CD4-positive, CD25-positive, alpha-beta regulatory T cell (primary cell): ENCODE measurements at regions not wholly inside any gene's neighbourhood (a gene's known extent, or its start where the extent isn't known, plus 50 kb on each side); places are given as distances from the start of the nearest gene placed in this dataset.
"Not testable (repeated sequence)": the region's sequence is repeated elsewhere in the genome, so short reads cannot be mapped to it uniquely, and the experiment has no call there.

ENCODE experiments used
- ATAC-seq, 2 donors: fragments of 150-1000 bp; cut with Tn5 transposase; one replicate each; pipeline ENCODE4 v1.10.0; 2021; ENCODE audit warnings: low read depth in 2 of 2, moderate number of reproducible peaks in 2 of 2, moderate library complexity in 1 of 2
- DNase-seq, 3 donors: peaks; one replicate each; pipeline versions ENCODE4 v3.0.0 to v3.0.0-alpha.2; 2012 to 2022; ENCODE audit warnings: mixed read lengths in 1 of 3
- H3K27ac ChIP-seq: one replicate; pipeline ENCODE4 v1.7.0; 2013; ENCODE audit warnings: mild to moderate bottlenecking, low read length; ENCODE audit not compliant: insufficient read depth, poor library complexity, severe bottlenecking
- H3K27me3 ChIP-seq: one replicate; pipeline ENCODE4 v1.7.0; 2013; ENCODE audit warnings: low read length; ENCODE audit not compliant: control insufficient read depth, insufficient read depth
- H3K36me3 ChIP-seq: one replicate; pipeline ENCODE4 v1.7.0; 2013; ENCODE audit warnings: mild to moderate bottlenecking, low read length, moderate library complexity; ENCODE audit not compliant: control insufficient read depth, insufficient read depth
- H3K4me1 ChIP-seq: 2 replicates; pipeline ENCODE4 v1.7.0; 2013; ENCODE audit warnings: mild to moderate bottlenecking, low read length; ENCODE audit not compliant: insufficient read depth, control insufficient read depth, poor library complexity, severe bottlenecking
- H3K4me3 ChIP-seq: one replicate; pipeline ENCODE4 v1.7.0; 2013; ENCODE audit warnings: low read depth, mild to moderate bottlenecking, low read length, moderate library complexity
- H3K9me3 ChIP-seq, 2 experiments: 1 replicate in 1 of 2; 2 replicates in 1 of 2; pipeline ENCODE4 v1.7.0; 2013; ENCODE audit warnings: low read length in 2 of 2, mild to moderate bottlenecking in 1 of 2, moderate library complexity in 1 of 2; ENCODE audit not compliant: control insufficient read depth in 2 of 2
- H3K27ac Mint-ChIP-seq, 3 donors: one replicate each; pipeline ENCODE4 v1.8.0; 2020 to 2022; ENCODE audit warnings: mild to moderate bottlenecking in 3 of 3, mixed read lengths in 3 of 3, moderate library complexity in 2 of 3
- H3K27me3 Mint-ChIP-seq: one replicate; pipeline ENCODE4 v1.8.0; 2022; ENCODE audit warnings: mild to moderate bottlenecking, mixed read lengths
- H3K36me3 Mint-ChIP-seq: one replicate; pipeline ENCODE4 v1.8.0; 2020; ENCODE audit warnings: mixed read lengths
- H3K4me1 Mint-ChIP-seq, 4 donors: one replicate each; pipeline ENCODE4 v1.8.0; 2020 to 2022; ENCODE audit warnings: mixed read lengths in 4 of 4, mild to moderate bottlenecking in 1 of 4
- H3K4me3 Mint-ChIP-seq, 4 donors: one replicate each; pipeline ENCODE4 v1.8.0; 2020 to 2022; ENCODE audit warnings: mild to moderate bottlenecking in 4 of 4, mixed read lengths in 4 of 4, moderate library complexity in 3 of 4
- H3K9me3 Mint-ChIP-seq, 7 donors: one replicate each; pipeline ENCODE4 v1.8.0; 2020 to 2022; ENCODE audit warnings: mixed read lengths in 7 of 7, mild to moderate bottlenecking in 3 of 7, moderate library complexity in 2 of 7

- not testable (repeated sequence) for H3K27ac Mint-ChIP-seq, H3K9me3 ChIP-seq, H3K27me3 ChIP-seq, ATAC-seq, H3K36me3 Mint-ChIP-seq, H3K27me3 Mint-ChIP-seq, DNase-seq, H3K9me3 Mint-ChIP-seq, H3K4me1 ChIP-seq, H3K4me1 Mint-ChIP-seq, H3K4me3 Mint-ChIP-seq, H3K4me3 ChIP-seq, H3K36me3 ChIP-seq, H3K27ac ChIP-seq
These were observed 133.6 kb downstream of the TNFRSF13B start for GRCh38 chr17:16838287-16838686.

- not testable (repeated sequence) for H3K27ac ChIP-seq, H3K9me3 Mint-ChIP-seq, H3K4me3 Mint-ChIP-seq, H3K36me3 Mint-ChIP-seq, H3K27me3 Mint-ChIP-seq, DNase-seq, H3K4me1 ChIP-seq, ATAC-seq, H3K4me1 Mint-ChIP-seq, H3K36me3 ChIP-seq, H3K27ac Mint-ChIP-seq, H3K27me3 ChIP-seq, H3K4me3 ChIP-seq, H3K9me3 ChIP-seq
These were observed 134.3 kb downstream of the TNFRSF13B start for GRCh38 chr17:16837468-16838266.

GRCh38 chr17:16836315-16836915 lies 135.5 kb downstream of the TNFRSF13B start:
- not testable (repeated sequence) for H3K4me3 Mint-ChIP-seq, H3K36me3 ChIP-seq, H3K27ac ChIP-seq, H3K9me3 Mint-ChIP-seq, H3K27me3 ChIP-seq, H3K4me3 ChIP-seq, ATAC-seq, H3K4me1 Mint-ChIP-seq, H3K9me3 ChIP-seq, H3K36me3 Mint-ChIP-seq, H3K27me3 Mint-ChIP-seq, DNase-seq, H3K27ac Mint-ChIP-seq, H3K4me1 ChIP-seq

GRCh38 chr17:16833517-16833916 lies 138.4 kb downstream of the TNFRSF13B start:
- H3K27me3 ChIP-seq, H3K27ac ChIP-seq, H3K9me3 Mint-ChIP-seq, ATAC-seq, H3K4me3 Mint-ChIP-seq, DNase-seq, H3K4me1 Mint-ChIP-seq, H3K27me3 Mint-ChIP-seq, H3K4me3 ChIP-seq, H3K4me1 ChIP-seq, H3K36me3 Mint-ChIP-seq, H3K9me3 ChIP-seq, H3K36me3 ChIP-seq, H3K27ac Mint-ChIP-seq: not testable (repeated sequence)

GRCh38 chr17:16832853-16833252 lies 139.1 kb downstream of the TNFRSF13B start:
- not testable (repeated sequence) for H3K27me3 ChIP-seq, H3K27me3 Mint-ChIP-seq, H3K9me3 Mint-ChIP-seq, H3K4me1 ChIP-seq, H3K27ac ChIP-seq, DNase-seq, ATAC-seq, H3K9me3 ChIP-seq, H3K36me3 ChIP-seq, H3K4me3 Mint-ChIP-seq, H3K36me3 Mint-ChIP-seq, H3K4me3 ChIP-seq, H3K4me1 Mint-ChIP-seq, H3K27ac Mint-ChIP-seq

- H3K27ac Mint-ChIP-seq, ATAC-seq, H3K4me3 ChIP-seq, H3K36me3 ChIP-seq, H3K36me3 Mint-ChIP-seq, H3K9me3 ChIP-seq, DNase-seq, H3K4me3 Mint-ChIP-seq, H3K27ac ChIP-seq, H3K9me3 Mint-ChIP-seq, H3K27me3 ChIP-seq, H3K27me3 Mint-ChIP-seq, H3K4me1 ChIP-seq, H3K4me1 Mint-ChIP-seq: not testable (repeated sequence)
These were observed 139.7 kb downstream of the TNFRSF13B start for GRCh38 chr17:16832206-16832605.

GRCh38 chr17:16830770-16831169 lies 140.7 kb downstream of the CCDC144A start:
- not testable (repeated sequence) for DNase-seq, H3K4me3 Mint-ChIP-seq, H3K9me3 ChIP-seq, H3K4me1 Mint-ChIP-seq, H3K36me3 ChIP-seq, H3K27me3 ChIP-seq, ATAC-seq, H3K27me3 Mint-ChIP-seq, H3K9me3 Mint-ChIP-seq, H3K4me3 ChIP-seq, H3K4me1 ChIP-seq, H3K36me3 Mint-ChIP-seq, H3K27ac ChIP-seq, H3K27ac Mint-ChIP-seq

GRCh38 chr17:16830219-16830618 lies 140.2 kb downstream of the CCDC144A start:
- not testable (repeated sequence) for H3K27ac Mint-ChIP-seq, H3K9me3 Mint-ChIP-seq, H3K27ac ChIP-seq, H3K36me3 ChIP-seq, ATAC-seq, H3K36me3 Mint-ChIP-seq, H3K4me3 ChIP-seq, H3K9me3 ChIP-seq, H3K4me3 Mint-ChIP-seq, H3K4me1 Mint-ChIP-seq, H3K4me1 ChIP-seq, H3K27me3 Mint-ChIP-seq, DNase-seq, H3K27me3 ChIP-seq
